ENCODE measurements at regions not wholly inside any gene's neighbourhood (a gene's known extent, or its start where the extent isn't known, plus 50 kb on each side); places are given as distances from the start of the nearest gene placed in this dataset.

DNA sequence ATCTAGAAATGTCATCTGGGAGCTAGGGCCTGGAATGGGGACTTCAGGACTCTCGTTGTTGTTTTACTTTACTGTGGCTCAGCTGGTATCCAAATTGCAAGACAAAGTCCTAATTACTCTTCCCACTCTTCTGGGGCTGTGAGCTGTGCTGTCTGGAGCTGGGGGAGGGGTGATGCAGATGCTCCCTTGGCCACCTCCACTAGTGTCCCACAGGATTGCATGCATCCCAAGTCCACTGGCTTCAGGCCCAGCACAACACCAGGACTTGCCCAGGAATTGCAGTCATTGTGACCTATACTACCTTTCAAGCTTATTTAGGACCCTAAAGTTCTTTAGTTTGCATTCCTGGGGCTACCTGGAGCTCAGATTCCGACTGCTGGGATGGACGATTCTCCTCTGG, 366.1 kb upstream of the FAM47C start:
- Histone ChIP-seq H3K4me1 (ENCODE audit: control insufficient read depth, insufficient read depth, low read length) (no peaks in the 10 kb centered on the region), H3K36me3 (ENCODE audit: control insufficient read depth in 2 of 2, insufficient read depth in 2 of 2, low read length in 2 of 2) (no peaks in the 10 kb centered on the region), H3K9me3 (ENCODE audit: control insufficient read depth in 2 of 2, low read length in 2 of 2) (no peaks in the 10 kb centered on the region), H3K9ac (ENCODE audit: low read length in 2 of 2) (no peak overlapping the region), H3K4me3 (ENCODE audit: low read length in 2 of 2) (no peak overlapping the region), H3K27me3 (ENCODE audit: control insufficient read depth in 1 of 2, insufficient read depth in 2 of 2, low read length in 2 of 2) (no peaks in the 10 kb centered on the region), H3K27ac (ENCODE audit: low read length) (no peak overlapping the region)

DNA sequence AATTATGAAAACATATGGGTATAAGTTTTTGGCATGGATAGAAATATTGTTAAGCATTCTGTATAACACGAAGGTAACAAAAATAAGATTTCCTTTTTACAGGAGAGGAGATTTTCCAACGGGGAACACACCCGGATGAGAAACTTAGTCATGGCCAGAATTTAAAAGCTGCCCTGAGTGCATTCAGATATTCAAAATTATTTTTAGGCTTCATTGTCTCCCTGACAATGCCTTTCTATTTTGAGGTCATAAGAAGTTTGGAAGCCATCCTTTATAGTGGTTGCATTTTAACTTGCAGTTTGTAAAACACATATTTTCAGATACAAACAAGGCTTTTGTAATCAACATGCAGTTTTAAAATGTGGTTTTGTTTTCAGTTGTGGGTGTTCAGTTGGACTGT, 357.5 kb upstream of the FAM47C start:
- Histone ChIP-seq H3K9ac (ENCODE audit: low read length in 2 of 2) (no peak overlapping the region), H3K9me3 (ENCODE audit: control insufficient read depth in 2 of 2, low read length in 2 of 2) (no peaks in the 10 kb centered on the region), H3K27ac (ENCODE audit: low read length) (no peak overlapping the region), H3K4me3 (ENCODE audit: low read length in 2 of 2) (no peak overlapping the region), H3K27me3 (ENCODE audit: control insufficient read depth in 1 of 2, insufficient read depth in 2 of 2, low read length in 2 of 2) (peaks cover 0 to 2% of the 10 kb centered on the region in 2 donors), H3K36me3 (ENCODE audit: control insufficient read depth in 2 of 2, insufficient read depth in 2 of 2, low read length in 2 of 2) (no peaks in the 10 kb centered on the region), H3K4me1 (ENCODE audit: control insufficient read depth, insufficient read depth, low read length) (no peaks in the 10 kb centered on the region)

DNA sequence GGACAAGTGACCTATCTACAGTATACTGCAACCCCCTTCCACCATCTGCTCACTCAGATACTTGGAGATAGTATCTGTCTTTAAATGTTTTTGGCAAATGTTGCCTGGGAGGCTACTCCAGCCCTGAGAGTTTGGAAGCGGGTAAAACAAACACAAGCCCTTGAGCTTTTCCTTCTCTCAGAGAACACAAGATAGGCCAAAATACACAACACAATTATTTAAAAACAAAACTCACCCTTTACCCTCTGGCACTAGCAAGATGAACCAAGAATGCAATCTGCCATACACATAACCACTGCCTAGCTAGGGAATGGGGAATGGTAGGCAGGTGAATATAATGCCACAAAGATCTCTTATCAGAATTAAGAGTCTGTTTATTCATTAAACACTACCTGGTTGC, 324.7 kb upstream of the FAM47C start:
- Histone ChIP-seq H3K9me3 (ENCODE audit: control insufficient read depth in 2 of 2, low read length in 2 of 2) (no peaks in the 10 kb centered on the region), H3K4me3 (ENCODE audit: low read length in 2 of 2) (no peak overlapping the region), H3K36me3 (ENCODE audit: control insufficient read depth in 2 of 2, insufficient read depth in 2 of 2, low read length in 2 of 2) (no peaks in the 10 kb centered on the region), H3K9ac (ENCODE audit: low read length in 2 of 2) (no peak overlapping the region), H3K4me1 (ENCODE audit: control insufficient read depth, insufficient read depth, low read length) (no peaks in the 10 kb centered on the region), H3K27me3 (ENCODE audit: control insufficient read depth in 1 of 2, insufficient read depth in 2 of 2, low read length in 2 of 2) (peaks cover 0 to 4% of the 10 kb centered on the region in 2 donors), H3K27ac (ENCODE audit: low read length) (no peak overlapping the region)

DNA sequence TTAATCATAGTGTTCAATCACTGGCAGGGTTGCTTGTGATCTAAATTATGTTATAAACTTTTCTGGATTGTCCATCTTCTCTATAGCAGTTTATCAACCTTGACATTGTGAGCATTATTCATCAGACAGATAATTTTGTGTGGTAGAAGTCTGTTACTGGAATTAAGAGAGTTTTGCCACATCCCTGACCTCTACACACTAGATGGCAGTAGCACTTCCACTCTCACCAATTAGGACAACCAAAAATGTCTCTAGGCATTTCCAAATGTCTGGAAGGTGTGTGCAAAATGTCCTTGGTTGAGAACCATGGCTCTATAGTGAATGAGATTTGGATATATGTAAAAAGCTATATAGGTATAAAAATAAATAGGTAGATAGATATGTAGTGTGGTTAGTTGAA, 324.1 kb upstream of the FAM47C start:
- no peaks in the 10 kb centered on the region for H3K9me3 ChIP-seq (ENCODE audit: control insufficient read depth in 2 of 2, low read length in 2 of 2)
- no peak overlapping the region for H3K27ac ChIP-seq (ENCODE audit: low read length)
- no peak overlapping the region for H3K9ac ChIP-seq (ENCODE audit: low read length in 2 of 2)
- no peaks in the 10 kb centered on the region for H3K4me1 ChIP-seq (ENCODE audit: control insufficient read depth, insufficient read depth, low read length)
- H3K36me3 ChIP-seq (ENCODE audit: control insufficient read depth in 2 of 2, insufficient read depth in 2 of 2, low read length in 2 of 2) = no peaks in the 10 kb centered on the region
- no peak overlapping the region for H3K4me3 ChIP-seq (ENCODE audit: low read length in 2 of 2)
- H3K27me3 ChIP-seq (ENCODE audit: control insufficient read depth in 1 of 2, insufficient read depth in 2 of 2, low read length in 2 of 2) = peaks cover 0 to 4% of the 10 kb centered on the region in 2 donors

DNA sequence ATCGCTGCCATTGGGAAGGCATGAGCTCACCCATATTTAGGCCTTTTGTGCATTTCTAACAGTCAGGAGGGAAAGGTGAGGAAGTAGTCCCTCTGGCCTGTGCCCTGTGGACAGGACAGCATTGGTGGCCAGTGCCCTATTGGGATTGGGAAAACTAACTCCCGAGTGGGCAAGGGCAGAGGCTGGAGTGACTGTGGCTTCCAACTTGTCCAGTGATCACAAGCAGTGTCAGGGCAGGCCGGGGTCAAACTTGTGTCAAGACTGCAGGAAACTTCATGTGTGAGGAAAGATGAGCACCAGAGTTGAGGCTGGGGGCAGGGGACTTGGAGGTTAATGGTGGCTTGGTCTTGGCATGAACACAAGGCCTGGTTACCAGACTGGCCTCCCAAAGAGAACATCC, 286.2 kb upstream of the FAM47C start:
- H3K27me3 ChIP-seq (ENCODE audit: control insufficient read depth in 1 of 2, insufficient read depth in 2 of 2, low read length in 2 of 2) = peaks cover 0 to 6% of the 10 kb centered on the region in 2 donors
- no peak overlapping the region for H3K27ac ChIP-seq (ENCODE audit: low read length)
- no peak overlapping the region for H3K4me3 ChIP-seq (ENCODE audit: low read length in 2 of 2)

DNA sequence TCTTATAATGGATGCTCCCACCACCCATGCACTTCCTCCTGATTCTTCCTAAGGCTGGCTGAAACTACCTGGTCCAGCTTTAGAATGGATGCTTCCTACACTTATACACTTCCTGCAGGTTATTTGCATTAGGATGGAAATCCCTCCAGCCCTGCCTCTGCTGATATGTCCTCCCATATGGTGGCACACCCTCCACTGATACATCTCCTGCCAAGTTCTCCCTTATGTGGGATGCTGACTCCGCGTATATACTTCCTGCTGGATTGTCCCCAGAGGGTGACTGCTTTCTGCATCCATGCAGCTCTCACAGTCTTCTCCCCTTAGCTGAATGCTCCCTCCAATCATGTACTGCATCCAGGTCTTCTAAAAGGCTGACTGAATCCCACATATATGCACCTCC, 254.6 kb upstream of the FAM47C start:
- Histone ChIP-seq H3K4me3 (ENCODE audit: low read length in 2 of 2) (no peak overlapping the region), H3K9ac (ENCODE audit: low read length in 2 of 2) (no peak overlapping the region), H3K9me3 (ENCODE audit: control insufficient read depth in 2 of 2, low read length in 2 of 2) (peaks cover 0 to 17% of the 10 kb centered on the region in 2 donors), H3K27me3 (ENCODE audit: control insufficient read depth in 1 of 2, insufficient read depth in 2 of 2, low read length in 2 of 2) (peaks cover 0 to 6% of the 10 kb centered on the region in 2 donors), H3K4me1 (ENCODE audit: control insufficient read depth, insufficient read depth, low read length) (no peaks in the 10 kb centered on the region), H3K36me3 (ENCODE audit: control insufficient read depth in 2 of 2, insufficient read depth in 2 of 2, low read length in 2 of 2) (no peaks in the 10 kb centered on the region), H3K27ac (ENCODE audit: low read length) (no peak overlapping the region)

More for the DNA sequence above, 286.2 kb upstream of the FAM47C start:
- Histone ChIP-seq H3K36me3 (ENCODE audit: control insufficient read depth in 2 of 2, insufficient read depth in 2 of 2, low read length in 2 of 2) (no peaks in the 10 kb centered on the region), H3K4me1 (ENCODE audit: control insufficient read depth, insufficient read depth, low read length) (no peaks in the 10 kb centered on the region), H3K9ac (ENCODE audit: low read length in 2 of 2) (no peak overlapping the region), H3K9me3 (ENCODE audit: control insufficient read depth in 2 of 2, low read length in 2 of 2) (no peaks in the 10 kb centered on the region)

DNA sequence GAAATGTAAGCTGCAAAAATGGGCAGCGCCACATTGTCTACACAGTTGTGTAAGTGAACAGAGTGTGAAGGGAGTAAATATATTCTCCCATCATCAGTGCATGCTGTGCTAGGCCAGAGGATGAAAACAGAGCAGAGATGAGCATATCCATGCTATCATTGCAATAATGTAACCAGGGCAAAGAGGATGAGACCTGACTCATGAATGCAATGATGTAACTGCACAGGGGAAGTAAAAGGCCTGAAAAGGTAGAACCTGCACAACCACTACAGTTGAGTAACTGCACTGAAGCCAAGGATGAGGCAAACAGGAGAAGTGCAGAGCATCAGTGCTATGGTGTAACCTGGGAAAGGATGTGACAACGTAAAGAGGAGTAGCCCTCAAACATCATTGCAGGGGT, 220.4 kb upstream of the FAM47C start:
- Histone ChIP-seq H3K9ac (ENCODE audit: low read length in 2 of 2) (no peak overlapping the region), H3K4me1 (ENCODE audit: control insufficient read depth, insufficient read depth, low read length) (no peaks in the 10 kb centered on the region), H3K27ac (ENCODE audit: low read length) (no peak overlapping the region), H3K4me3 (ENCODE audit: low read length in 2 of 2) (no peak overlapping the region), H3K36me3 (ENCODE audit: control insufficient read depth in 2 of 2, insufficient read depth in 2 of 2, low read length in 2 of 2) (no peaks in the 10 kb centered on the region), H3K9me3 (ENCODE audit: control insufficient read depth in 2 of 2, low read length in 2 of 2) (peaks cover 0 to 3% of the 10 kb centered on the region in 2 donors), H3K27me3 (ENCODE audit: control insufficient read depth in 1 of 2, insufficient read depth in 2 of 2, low read length in 2 of 2) (peaks cover 0 to 3% of the 10 kb centered on the region in 2 donors)

DNA sequence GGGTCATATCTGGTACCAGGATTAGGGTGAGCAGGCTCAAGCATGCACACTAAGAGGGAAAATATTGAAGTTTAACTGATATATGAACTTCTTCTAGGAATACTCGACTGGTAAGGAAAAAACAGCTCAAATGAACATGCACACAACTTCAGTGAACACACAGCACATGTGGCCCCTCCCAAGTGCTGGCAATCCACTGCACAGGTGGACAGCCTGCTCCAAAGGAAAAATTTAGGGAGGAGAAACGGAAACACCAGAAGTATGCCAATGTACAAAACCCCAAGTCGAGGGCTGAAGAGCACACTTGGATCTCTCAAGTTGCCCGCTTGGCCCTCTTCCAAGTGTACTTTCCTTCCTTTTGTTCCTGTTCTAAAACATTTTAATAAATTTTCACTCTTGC, 205.0 kb upstream of the FAM47C start:
- no peaks in the 10 kb centered on the region for H3K9me3 ChIP-seq (ENCODE audit: control insufficient read depth in 2 of 2, low read length in 2 of 2)
- H3K4me3 ChIP-seq (ENCODE audit: low read length in 2 of 2) = no peak overlapping the region
- H3K27me3 ChIP-seq (ENCODE audit: control insufficient read depth in 1 of 2, insufficient read depth in 2 of 2, low read length in 2 of 2) = no peaks in the 10 kb centered on the region
- H3K4me1 ChIP-seq (ENCODE audit: control insufficient read depth, insufficient read depth, low read length) = no peaks in the 10 kb centered on the region
- H3K27ac ChIP-seq (ENCODE audit: low read length) = no peak overlapping the region
- no peak overlapping the region for H3K9ac ChIP-seq (ENCODE audit: low read length in 2 of 2)
- no peaks in the 10 kb centered on the region for H3K36me3 ChIP-seq (ENCODE audit: control insufficient read depth in 2 of 2, insufficient read depth in 2 of 2, low read length in 2 of 2)

DNA sequence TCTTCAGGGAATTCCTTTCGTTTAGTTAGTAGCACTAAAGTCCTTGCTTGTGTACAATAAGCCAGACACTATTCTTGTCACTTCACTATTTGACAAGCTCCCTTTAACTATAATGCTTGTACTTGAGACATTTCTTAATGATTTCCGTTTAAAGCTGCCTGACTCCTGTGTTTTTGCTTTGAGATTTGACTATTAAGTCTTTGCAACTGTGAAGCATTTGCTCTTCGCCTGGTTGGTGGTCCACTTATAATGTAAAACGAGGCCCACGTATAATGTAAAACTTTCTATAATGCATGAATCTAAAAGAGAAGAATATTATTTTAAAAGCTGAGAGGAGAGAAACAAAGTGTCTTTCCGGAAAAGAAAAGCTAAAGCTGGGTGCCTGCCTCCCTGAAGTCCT, 204.1 kb upstream of the FAM47C start:
- no peak overlapping the region for H3K4me3 ChIP-seq (ENCODE audit: low read length in 2 of 2)
- no peaks in the 10 kb centered on the region for H3K9me3 ChIP-seq (ENCODE audit: control insufficient read depth in 2 of 2, low read length in 2 of 2)
- H3K27ac ChIP-seq (ENCODE audit: low read length) = no peak overlapping the region
- H3K9ac ChIP-seq (ENCODE audit: low read length in 2 of 2) = no peak overlapping the region
- no peaks in the 10 kb centered on the region for H3K27me3 ChIP-seq (ENCODE audit: control insufficient read depth in 1 of 2, insufficient read depth in 2 of 2, low read length in 2 of 2)
- no peaks in the 10 kb centered on the region for H3K4me1 ChIP-seq (ENCODE audit: control insufficient read depth, insufficient read depth, low read length)
- no peaks in the 10 kb centered on the region for H3K36me3 ChIP-seq (ENCODE audit: control insufficient read depth in 2 of 2, insufficient read depth in 2 of 2, low read length in 2 of 2)

DNA sequence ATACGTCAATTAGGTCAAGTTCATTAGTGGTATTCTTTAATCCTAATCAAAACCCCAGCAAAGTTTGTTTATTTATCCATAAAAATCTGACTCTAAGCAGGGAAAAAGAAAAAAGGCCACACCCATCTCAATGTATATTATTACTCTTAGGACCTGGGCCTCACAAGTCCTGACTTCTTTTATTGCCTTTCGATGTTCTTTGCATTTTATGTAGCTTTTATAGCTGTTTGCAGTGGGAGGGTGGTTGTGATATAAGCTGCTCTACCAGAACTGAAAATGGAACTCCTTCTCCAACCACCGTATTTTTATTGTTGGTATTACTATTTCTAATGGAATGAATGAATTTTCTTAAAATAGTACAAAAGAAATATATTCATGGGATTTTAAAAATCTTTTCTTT, 163.3 kb upstream of the FAM47C start:
- Histone ChIP-seq H3K27ac (ENCODE audit: low read length) (no peak overlapping the region), H3K9me3 (ENCODE audit: control insufficient read depth in 2 of 2, low read length in 2 of 2) (no peaks in the 10 kb centered on the region), H3K36me3 (ENCODE audit: control insufficient read depth in 2 of 2, insufficient read depth in 2 of 2, low read length in 2 of 2) (no peaks in the 10 kb centered on the region), H3K27me3 (ENCODE audit: control insufficient read depth in 1 of 2, insufficient read depth in 2 of 2, low read length in 2 of 2) (no peaks in the 10 kb centered on the region), H3K4me1 (ENCODE audit: control insufficient read depth, insufficient read depth, low read length) (no peaks in the 10 kb centered on the region), H3K9ac (ENCODE audit: low read length in 2 of 2) (no peak overlapping the region), H3K4me3 (ENCODE audit: low read length in 2 of 2) (no peak overlapping the region)

DNA sequence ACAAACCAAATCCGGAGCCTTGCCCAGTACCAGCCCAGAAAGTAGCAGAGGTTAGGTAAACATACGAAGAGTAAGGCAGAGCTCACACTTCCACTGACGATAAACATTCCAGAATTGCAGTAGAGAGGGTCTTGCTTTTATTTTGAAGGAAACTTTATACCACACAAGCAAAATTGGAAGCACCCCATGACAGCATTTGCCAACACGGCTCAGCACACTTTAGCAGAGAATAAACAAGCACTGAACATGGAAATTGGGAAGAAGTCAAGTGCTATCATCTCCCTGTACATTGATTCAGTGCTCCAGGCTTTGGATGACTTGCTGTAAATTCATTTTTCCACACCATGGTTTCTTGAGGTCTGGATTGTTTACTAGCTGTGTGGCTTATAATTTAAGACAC, 160.7 kb upstream of the FAM47C start:
- Histone ChIP-seq H3K9ac (ENCODE audit: low read length in 2 of 2) (no peak overlapping the region), H3K36me3 (ENCODE audit: control insufficient read depth in 2 of 2, insufficient read depth in 2 of 2, low read length in 2 of 2) (no peaks in the 10 kb centered on the region), H3K27ac (ENCODE audit: low read length) (no peak overlapping the region), H3K4me1 (ENCODE audit: control insufficient read depth, insufficient read depth, low read length) (no peaks in the 10 kb centered on the region), H3K4me3 (ENCODE audit: low read length in 2 of 2) (no peak overlapping the region), H3K27me3 (ENCODE audit: control insufficient read depth in 1 of 2, insufficient read depth in 2 of 2, low read length in 2 of 2) (no peaks in the 10 kb centered on the region), H3K9me3 (ENCODE audit: control insufficient read depth in 2 of 2, low read length in 2 of 2) (no peaks in the 10 kb centered on the region)
